ENCODE measurements at regions not wholly inside any gene's neighbourhood (a gene's known extent, or its start where the extent isn't known, plus 50 kb on each side); places are given as distances from the start of the nearest gene placed in this dataset.

DNA sequence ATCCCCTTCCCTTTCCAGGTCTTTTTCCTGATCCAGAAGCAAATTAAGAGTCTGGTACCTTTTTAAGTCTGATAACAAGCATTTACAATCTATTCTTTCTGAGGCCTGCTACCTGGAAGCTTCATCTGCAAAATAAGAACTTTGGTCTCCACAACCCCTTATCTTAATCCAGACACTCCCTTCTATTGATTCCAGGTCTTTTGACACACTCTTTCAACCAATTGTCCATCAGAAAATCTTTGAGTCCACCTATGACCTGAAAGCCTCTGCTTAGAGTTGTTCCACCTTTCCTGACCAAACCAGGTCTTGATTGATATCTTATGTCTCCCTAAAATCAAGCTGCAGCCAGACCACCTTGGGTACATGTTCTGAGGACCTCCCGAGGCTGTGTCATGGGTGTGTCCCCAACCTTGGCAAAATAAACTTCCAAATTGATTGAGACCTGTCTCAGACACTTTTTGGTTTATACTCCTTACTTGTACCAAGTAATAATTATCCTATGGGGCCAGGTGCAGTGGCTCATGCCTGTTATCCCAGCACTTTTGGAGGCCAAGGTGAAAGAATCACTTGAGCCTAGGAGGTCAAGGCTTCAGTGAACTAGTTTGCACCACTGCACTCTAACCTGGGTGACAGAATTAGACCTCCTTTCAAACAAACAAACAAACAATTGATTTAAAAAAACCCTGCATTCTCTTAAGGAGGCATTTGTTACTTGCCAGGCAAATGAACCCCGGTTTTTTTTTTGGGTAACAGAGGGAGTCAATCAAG, 126.1 kb downstream of the MAP3K21 start:
- peaks cover 3% of the 10 kb centered on the region for H3K27me3 ChIP-seq (ENCODE audit: insufficient read depth, poor library complexity, severe bottlenecking)
- no peak for DNase-seq (ENCODE audit: low read depth in 1 of 2, low spot score in 1 of 2)
- TF ChIP-seq GABPA (IDR thresholded peaks at IDR 0.05; ENCODE audit: low read depth) (no peak), SPI1 (IDR thresholded peaks at IDR 0.05; ENCODE audit: borderline replicate concordance, low read depth) (no peak), POLR2AphosphoS5 (IDR thresholded peaks at IDR 0.05; ENCODE audit: low read depth) (no peak)
- TF ChIP-seq, protein P1, sequence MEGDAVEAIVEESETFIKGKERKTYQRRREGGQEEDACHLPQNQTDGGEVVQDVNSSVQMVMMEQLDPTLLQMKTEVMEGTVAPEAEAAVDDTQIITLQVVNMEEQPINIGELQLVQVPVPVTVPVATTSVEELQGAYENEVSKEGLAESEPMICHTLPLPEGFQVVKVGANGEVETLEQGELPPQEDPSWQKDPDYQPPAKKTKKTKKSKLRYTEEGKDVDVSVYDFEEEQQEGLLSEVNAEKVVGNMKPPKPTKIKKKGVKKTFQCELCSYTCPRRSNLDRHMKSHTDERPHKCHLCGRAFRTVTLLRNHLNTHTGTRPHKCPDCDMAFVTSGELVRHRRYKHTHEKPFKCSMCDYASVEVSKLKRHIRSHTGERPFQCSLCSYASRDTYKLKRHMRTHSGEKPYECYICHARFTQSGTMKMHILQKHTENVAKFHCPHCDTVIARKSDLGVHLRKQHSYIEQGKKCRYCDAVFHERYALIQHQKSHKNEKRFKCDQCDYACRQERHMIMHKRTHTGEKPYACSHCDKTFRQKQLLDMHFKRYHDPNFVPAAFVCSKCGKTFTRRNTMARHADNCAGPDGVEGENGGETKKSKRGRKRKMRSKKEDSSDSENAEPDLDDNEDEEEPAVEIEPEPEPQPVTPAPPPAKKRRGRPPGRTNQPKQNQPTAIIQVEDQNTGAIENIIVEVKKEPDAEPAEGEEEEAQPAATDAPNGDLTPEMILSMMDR (IDR thresholded peaks at IDR 0.05; ENCODE audit: insufficient read depth, low read length): no peak
- TF ChIP-seq, protein P2, sequence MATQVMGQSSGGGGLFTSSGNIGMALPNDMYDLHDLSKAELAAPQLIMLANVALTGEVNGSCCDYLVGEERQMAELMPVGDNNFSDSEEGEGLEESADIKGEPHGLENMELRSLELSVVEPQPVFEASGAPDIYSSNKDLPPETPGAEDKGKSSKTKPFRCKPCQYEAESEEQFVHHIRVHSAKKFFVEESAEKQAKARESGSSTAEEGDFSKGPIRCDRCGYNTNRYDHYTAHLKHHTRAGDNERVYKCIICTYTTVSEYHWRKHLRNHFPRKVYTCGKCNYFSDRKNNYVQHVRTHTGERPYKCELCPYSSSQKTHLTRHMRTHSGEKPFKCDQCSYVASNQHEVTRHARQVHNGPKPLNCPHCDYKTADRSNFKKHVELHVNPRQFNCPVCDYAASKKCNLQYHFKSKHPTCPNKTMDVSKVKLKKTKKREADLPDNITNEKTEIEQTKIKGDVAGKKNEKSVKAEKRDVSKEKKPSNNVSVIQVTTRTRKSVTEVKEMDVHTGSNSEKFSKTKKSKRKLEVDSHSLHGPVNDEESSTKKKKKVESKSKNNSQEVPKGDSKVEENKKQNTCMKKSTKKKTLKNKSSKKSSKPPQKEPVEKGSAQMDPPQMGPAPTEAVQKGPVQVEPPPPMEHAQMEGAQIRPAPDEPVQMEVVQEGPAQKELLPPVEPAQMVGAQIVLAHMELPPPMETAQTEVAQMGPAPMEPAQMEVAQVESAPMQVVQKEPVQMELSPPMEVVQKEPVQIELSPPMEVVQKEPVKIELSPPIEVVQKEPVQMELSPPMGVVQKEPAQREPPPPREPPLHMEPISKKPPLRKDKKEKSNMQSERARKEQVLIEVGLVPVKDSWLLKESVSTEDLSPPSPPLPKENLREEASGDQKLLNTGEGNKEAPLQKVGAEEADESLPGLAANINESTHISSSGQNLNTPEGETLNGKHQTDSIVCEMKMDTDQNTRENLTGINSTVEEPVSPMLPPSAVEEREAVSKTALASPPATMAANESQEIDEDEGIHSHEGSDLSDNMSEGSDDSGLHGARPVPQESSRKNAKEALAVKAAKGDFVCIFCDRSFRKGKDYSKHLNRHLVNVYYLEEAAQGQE (IDR thresholded peaks at IDR 0.05; ENCODE audit: insufficient replicate concordance, low read depth): no peak
- H3K4me3 ChIP-seq (replicated peaks; ENCODE audit: insufficient read depth, low read length): no peak overlapping the region
- H3K27ac ChIP-seq (replicated peaks): no peak overlapping the region

DNA sequence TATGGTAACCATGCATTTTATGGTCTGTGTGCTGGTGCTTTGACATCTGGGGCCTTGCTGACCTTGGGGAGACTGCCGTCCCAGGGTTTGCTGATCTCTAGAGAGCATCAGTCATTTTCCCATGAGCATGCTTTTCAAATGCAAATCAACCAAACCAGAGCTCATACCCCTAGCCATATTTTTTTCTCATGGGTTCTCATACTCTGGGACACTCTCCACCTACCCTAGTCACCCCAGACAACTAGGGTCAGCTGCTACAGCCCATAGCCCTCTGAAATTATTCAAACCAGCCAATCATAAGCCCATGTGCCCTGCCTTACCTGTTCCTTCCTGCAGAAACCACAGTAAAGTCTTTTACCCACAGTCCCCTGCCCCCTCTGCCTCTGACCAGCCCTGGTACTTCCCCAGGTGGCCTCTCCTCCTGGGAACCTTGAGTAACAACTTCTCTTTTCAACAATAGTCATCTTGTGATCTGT, 132.0 kb downstream of the MAP3K21 start:
- no peak overlapping the region for H3K27ac ChIP-seq (replicated peaks)
- TF ChIP-seq, protein P2 (IDR thresholded peaks at IDR 0.05; ENCODE audit: insufficient replicate concordance, low read depth): no peak
- TF ChIP-seq POLR2AphosphoS5 (IDR thresholded peaks at IDR 0.05; ENCODE audit: low read depth): no peak
- TF ChIP-seq, protein P1 (IDR thresholded peaks at IDR 0.05; ENCODE audit: insufficient read depth, low read length): no peak
- no peak for TF ChIP-seq SPI1 (IDR thresholded peaks at IDR 0.05; ENCODE audit: borderline replicate concordance, low read depth)
- no peak for TF ChIP-seq GABPA (IDR thresholded peaks at IDR 0.05; ENCODE audit: low read depth)
- DNase-seq (ENCODE audit: low read depth in 1 of 2, low spot score in 1 of 2): no peak
- H3K27me3 ChIP-seq (ENCODE audit: insufficient read depth, poor library complexity, severe bottlenecking): no peaks in the 10 kb centered on the region
- H3K4me3 ChIP-seq (replicated peaks; ENCODE audit: insufficient read depth, low read length): no peak overlapping the region

DNA sequence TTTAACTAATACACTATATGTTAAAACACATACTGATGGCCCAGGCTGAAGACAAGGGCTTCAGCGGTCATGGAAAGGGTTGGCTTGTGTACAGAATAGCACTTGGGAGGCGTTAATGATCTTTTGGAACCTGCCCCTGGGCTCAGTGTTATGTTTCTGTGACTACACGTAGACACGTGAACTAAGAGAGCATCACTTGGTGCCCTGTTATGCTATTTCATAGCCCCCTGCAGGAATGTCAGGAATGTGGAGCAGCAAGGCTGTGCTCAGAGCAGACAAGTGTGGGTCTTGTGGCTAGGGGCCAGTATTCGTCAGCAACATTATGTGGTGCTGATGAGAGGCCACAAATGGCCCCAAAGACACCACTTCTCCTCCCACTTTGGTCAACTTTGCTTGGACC, 132.4 kb downstream of the MAP3K21 start:
- no peak overlapping the region for H3K4me3 ChIP-seq (replicated peaks; ENCODE audit: insufficient read depth, low read length)
- no peaks in the 10 kb centered on the region for H3K27me3 ChIP-seq (ENCODE audit: insufficient read depth, poor library complexity, severe bottlenecking)
- H3K27ac ChIP-seq (replicated peaks): no peak overlapping the region
- TF ChIP-seq SPI1 (IDR thresholded peaks at IDR 0.05; ENCODE audit: borderline replicate concordance, low read depth) (no peak), POLR2AphosphoS5 (IDR thresholded peaks at IDR 0.05; ENCODE audit: low read depth) (no peak), GABPA (IDR thresholded peaks at IDR 0.05; ENCODE audit: low read depth) (no peak)
- TF ChIP-seq, protein P1 (IDR thresholded peaks at IDR 0.05; ENCODE audit: insufficient read depth, low read length): no peak
- TF ChIP-seq, protein P2 (IDR thresholded peaks at IDR 0.05; ENCODE audit: insufficient replicate concordance, low read depth): no peak
- no peak for DNase-seq (ENCODE audit: low read depth in 1 of 2, low spot score in 1 of 2)
